G401.6 (cell line): ENCODE measurements at regions not wholly inside any gene's neighbourhood (a gene's known extent, or its start where the extent isn't known, plus 50 kb on each side); places are given as distances from the start of the nearest gene placed in this dataset.

Experiments
- FAIRE-seq: peaks from 2 replicates; lab custom pipeline; 2012; peaks lifted over from hg19 to GRCh38; lab: Jason Lieb, UNC

DNA sequence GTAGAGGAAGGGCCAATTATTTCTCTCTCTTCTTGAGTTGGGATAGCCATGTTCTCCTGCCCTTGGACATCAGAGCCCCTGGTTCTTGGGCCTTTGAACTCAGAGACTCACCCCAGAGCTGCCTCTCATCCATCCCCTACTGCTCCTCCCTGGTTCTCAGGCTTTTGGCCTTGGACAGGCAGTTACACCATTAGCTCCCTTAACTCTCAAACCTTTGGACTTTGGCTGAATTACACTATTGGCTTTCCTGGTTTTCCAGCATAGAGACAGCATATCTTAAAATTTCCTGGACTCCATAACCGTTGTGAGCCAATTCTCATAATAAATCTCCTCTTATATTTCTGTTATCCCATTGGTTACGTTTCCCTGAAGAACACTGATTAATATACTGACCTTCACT, 63.7 kb upstream of the CHL1 start:
- FAIRE-seq, result no peak

GRCh38 chr3:140748-141330, 55.7 kb upstream of the CHL1 start:
- no peak for FAIRE-seq
